ENCODE measurements at regions not wholly inside any gene's neighbourhood (a gene's known extent, or its start where the extent isn't known, plus 50 kb on each side); places are given as distances from the start of the nearest gene placed in this dataset.

DNA sequence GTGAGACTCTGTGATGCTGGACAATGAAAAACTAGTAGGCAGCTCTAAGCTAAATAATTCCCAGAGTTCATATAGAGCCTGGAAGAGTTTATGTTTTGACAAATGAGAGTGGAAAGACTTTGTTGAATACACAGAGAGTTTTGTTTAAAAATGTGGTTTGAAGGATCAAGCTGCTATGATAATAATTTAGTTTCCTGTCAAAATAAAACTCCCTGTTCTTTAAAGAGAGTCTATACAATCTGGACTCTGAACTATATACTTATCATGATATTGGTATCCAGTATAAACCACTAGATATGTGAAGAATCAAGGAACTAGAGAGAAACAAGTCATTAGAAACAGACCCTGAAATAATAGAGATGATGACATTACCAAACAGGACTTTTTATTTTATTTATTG lies 158.6 kb downstream of the C4orf33 start:
- TF ChIP-seq, protein P1, sequence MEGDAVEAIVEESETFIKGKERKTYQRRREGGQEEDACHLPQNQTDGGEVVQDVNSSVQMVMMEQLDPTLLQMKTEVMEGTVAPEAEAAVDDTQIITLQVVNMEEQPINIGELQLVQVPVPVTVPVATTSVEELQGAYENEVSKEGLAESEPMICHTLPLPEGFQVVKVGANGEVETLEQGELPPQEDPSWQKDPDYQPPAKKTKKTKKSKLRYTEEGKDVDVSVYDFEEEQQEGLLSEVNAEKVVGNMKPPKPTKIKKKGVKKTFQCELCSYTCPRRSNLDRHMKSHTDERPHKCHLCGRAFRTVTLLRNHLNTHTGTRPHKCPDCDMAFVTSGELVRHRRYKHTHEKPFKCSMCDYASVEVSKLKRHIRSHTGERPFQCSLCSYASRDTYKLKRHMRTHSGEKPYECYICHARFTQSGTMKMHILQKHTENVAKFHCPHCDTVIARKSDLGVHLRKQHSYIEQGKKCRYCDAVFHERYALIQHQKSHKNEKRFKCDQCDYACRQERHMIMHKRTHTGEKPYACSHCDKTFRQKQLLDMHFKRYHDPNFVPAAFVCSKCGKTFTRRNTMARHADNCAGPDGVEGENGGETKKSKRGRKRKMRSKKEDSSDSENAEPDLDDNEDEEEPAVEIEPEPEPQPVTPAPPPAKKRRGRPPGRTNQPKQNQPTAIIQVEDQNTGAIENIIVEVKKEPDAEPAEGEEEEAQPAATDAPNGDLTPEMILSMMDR (IDR thresholded peaks at IDR 0.05): no peak
- TF ChIP-seq ZFX (IDR thresholded peaks at IDR 0.05; ENCODE audit: borderline replicate concordance): no peak
